Umbilical cord (tissue), 1 donor: ENCODE measurements at regions not wholly inside any gene's neighbourhood (a gene's known extent, or its start where the extent isn't known, plus 50 kb on each side); places are given as distances from the start of the nearest gene placed in this dataset.
A peak's percentile ranks its signal among the peaks of the same experiment; 100 is the strongest.

Source experiments
- DNase-seq: peaks from one replicate; pipeline ENCODE4 v3.0.0-alpha.2; 2015; ENCODE audit warnings: low spot score

- DNase-seq: no peak
Measured at GRCh38 chr1:56190806-56191365, 388.5 kb downstream of the PLPP3 start.

- DNase-seq: no peak
Measured at GRCh38 chr1:56189946-56190805, 389.2 kb downstream of the PLPP3 start.

DNA sequence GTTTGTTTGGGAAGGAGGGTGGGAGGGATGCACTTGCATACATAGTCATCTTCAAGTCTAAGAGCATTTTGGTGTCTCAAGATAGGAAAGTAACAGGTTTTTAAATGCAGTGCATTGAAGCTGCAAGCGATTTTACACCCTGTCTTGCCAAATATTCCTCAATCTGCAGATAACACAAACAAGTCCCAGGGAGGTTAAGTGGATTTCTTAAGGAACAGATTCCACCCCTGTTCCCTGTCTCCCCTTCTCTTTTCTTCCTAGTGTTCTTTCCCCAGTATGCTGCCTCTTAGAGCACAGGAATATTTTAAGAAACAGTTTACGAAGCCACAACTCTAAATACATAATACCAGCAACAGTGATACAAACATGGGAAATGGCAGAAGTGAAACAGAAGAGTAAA is 389.9 kb downstream of the PLPP3 start:
- no peak for DNase-seq

DNA sequence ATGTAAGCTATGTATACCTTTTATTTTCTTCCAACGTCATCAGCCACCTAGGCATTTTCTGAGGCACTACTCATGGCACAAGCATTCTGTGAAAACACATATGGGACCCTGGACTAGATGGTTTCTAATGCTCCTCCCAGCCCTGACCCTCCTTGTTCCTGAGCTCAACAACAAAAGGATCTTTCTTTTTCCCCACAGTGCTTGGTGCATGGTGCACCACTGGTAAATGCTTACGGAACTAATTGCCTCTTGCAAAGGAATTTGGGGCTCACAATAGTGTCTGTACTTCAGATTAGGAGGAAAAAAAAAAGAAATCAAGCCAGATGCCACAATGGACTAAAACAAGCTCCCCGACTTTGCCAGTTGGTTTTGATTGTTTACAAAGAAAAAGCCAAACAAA is 390.5 kb downstream of the PLPP3 start:
- DNase-seq: no peak

DNA sequence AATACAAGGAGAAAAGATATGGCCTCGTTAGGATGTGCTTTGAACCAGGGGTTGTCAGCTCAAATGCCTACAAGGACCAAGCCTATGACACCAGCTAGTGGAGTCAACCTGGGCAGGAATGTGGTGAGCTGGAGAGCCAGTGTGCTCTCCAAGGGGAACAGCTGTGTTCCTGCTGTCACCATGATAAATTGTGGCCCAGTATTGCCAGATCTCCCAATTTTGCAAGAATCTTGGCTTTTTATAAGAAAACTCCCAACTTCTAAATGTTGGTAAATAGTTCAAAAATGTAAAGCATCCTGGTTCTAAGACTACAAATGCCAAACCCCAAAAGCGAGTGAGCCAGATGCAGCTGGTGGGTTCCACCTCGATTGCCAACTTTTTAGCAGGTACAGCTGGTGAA is 391.1 kb downstream of the PLPP3 start:
- DNase-seq: no peak

GRCh38 chr1:56187405-56187804 is 392.0 kb downstream of the PLPP3 start:
- no peak for DNase-seq

DNA sequence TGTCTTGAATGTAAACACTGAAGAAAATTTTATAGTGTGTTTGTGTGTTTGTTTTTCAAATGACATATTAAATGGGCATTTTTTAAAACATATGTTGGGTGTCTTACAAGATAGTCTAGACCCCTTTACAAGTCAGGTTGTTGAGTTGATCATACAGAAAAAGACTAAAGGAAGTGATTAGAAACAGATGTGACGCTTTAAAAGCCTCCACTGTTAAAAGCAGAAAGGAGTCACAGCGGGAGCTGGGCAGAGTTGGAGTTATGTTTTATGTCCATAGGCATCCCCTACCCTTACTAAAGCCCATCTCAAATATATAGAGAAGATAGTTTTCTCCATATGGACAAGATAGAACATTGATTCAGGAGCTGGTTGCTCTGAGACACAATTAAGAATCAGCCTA is 393.9 kb downstream of the PLPP3 start:
- peak; percentile 46 for DNase-seq

- DNase-seq: no peak
Measured at GRCh38 chr1:56183151-56183550, 396.2 kb downstream of the PLPP3 start.

- DNase-seq: no peak
Measured at GRCh38 chr1:56180520-56181190, 398.7 kb downstream of the PLPP3 start.

GRCh38 chr1:56179543-56179942 is 399.8 kb downstream of the PLPP3 start:
- no peak for DNase-seq

DNA sequence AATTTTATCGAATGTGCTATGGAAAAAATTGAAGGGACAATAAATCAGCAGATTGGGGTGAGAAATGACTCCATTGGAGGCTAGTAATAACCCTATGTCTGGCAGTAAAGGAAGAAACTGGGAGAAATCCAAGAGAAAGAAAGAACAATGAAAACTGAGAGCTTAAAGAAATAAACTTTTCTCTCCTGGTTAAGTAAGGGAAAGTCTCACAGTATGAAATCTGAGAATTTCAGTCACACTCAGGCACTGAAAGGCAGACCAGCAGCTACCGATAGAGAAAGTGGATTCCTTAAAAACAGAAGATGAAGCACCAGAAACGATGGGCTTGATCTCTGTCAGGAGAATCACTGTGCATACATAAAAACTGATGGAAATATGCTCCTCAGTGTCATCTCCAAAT is 404.2 kb downstream of the PLPP3 start:
- DNase-seq: no peak

DNA sequence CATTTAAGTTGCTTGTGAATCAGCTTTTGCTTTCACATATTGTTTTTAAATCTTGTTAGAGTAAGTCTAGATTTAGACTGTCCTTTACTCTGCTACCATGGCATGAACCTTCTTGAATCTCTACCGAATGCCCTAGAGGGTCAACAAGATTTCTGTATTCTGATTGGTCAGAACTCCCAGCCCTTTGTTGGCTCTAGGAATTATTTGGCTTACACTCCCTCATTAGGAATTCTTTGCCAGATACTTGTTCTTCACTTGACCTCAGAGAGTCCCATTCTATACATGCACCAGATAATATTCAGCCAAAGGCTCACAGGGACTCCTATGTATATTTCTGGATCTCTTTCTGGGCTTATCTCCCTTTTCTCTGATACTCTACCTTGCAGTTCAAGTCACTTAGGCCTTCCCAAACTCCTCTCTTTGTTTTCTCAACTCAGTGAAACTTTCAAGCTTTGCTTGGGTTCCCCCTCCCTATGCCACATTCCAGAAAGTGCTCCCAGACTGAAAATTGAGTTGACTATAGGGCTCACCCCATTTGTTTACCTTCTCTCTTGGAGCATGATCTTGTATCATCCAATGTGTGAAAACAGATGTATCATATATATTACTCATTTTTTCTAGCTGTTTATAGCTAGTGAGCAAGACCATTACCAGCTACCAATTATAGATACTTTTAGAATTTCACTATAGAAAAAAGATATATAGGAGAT is 405.0 kb downstream of the PLPP3 start:
- DNase-seq: no peak

- DNase-seq: no peak
Measured at GRCh38 chr1:56173736-56174135, 405.6 kb downstream of the PLPP3 start.

- no peak for DNase-seq
Measured at GRCh38 chr1:56171670-56172069, 407.7 kb downstream of the PLPP3 start.

DNA sequence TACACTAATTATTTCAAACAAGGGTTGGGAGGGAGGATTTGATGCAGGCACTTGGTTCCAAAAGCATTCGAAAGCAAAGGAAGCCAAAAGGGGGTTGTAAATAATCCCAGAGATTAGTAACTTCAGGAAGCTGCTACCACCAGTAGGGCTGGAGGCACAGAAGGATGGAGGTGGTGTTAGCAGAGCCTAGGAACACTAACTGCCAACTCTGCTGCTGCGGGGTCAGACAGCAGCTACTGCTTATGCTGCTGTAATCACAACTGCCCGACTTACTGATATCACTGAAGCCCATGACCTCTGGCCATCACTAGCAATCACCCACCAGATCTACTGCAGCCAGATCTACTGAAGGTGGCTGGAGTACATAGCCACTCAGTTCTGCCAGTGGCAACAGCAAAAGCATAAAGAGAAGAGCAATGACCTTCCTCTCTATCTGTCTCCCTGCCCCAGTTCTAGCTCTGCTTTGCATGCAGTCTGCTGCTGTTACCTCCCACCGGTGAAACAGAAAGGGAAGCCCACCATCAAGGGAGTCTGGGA is 408.5 kb downstream of the PLPP3 start:
- no peak for DNase-seq

DNA sequence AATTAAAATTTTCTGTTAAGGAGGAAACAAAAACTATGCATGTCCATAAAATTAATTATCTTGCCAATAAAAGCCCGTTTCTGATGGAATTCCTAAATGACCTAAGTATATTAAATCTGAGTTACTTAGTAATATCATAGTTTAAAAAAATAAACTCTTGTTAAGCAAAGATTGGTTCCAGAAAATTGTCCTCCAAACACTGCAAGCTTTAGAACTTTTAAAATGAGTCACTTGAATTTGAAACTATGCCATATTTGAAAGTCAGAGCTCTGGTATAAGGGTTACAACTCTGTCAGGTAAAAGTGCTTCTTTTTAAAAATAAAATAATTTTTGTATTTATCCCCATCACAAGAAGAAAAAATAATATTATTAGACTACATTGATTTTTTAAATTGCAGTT is 409.5 kb downstream of the PLPP3 start:
- DNase-seq: peak; percentile 39

- DNase-seq: peak; percentile 41
Measured at GRCh38 chr1:56168176-56168575, 411.2 kb downstream of the PLPP3 start.

- DNase-seq: no peak
Measured at GRCh38 chr1:56167596-56167995, 411.8 kb downstream of the PLPP3 start.

GRCh38 chr1:56160773-56161315 is 418.5 kb downstream of the PLPP3 start:
- no peak for DNase-seq

GRCh38 chr1:56156971-56157876 is 422.1 kb downstream of the PLPP3 start:
- DNase-seq: no peak

- DNase-seq: no peak
Measured at GRCh38 chr1:56153276-56153675, 426.1 kb downstream of the PLPP3 start.
